MG63 (cell line): ENCODE measurements at regions not wholly inside any gene's neighbourhood (a gene's known extent, or its start where the extent isn't known, plus 50 kb on each side); places are given as distances from the start of the nearest gene placed in this dataset.
"Not testable (repeated sequence)": the region's sequence is repeated elsewhere in the genome, so short reads cannot be mapped to it uniquely, and the experiment has no call there.

Experiments
- DNase-seq: peaks from one replicate; pipeline ENCODE4 v3.0.0-alpha.2; 2020
- H3K27me3 ChIP-seq: fragments of 250-450 bp; sonication (Bioruptor Pico); 2 replicates; pipeline ENCODE4 v1.5.1; 2020; ENCODE audit warnings: mild to moderate bottlenecking, moderate library complexity
- H3K36me3 ChIP-seq: fragments of 250-450 bp; sonication (Bioruptor Pico); 2 replicates; pipeline ENCODE4 v1.5.1; 2020; ENCODE audit warnings: mild to moderate bottlenecking, moderate library complexity
- H3K4me3 ChIP-seq: fragments of 250-450 bp; sonication (Bioruptor Pico); 2 replicates; pipeline ENCODE4 v1.5.1; 2020; ENCODE audit warnings: mild to moderate bottlenecking, moderate library complexity
- H3K9me3 ChIP-seq: fragments of 250-450 bp; sonication (Bioruptor Pico); 2 replicates; pipeline ENCODE4 v1.5.1; 2020; ENCODE audit warnings: mild to moderate bottlenecking, moderate library complexity

- no peak for DNase-seq
- no peak overlapping the region for H3K4me3 ChIP-seq
- no peaks in the 10 kb centered on the region for H3K36me3 ChIP-seq
- no peaks in the 10 kb centered on the region for H3K27me3 ChIP-seq
- H3K9me3 ChIP-seq: no peaks in the 10 kb centered on the region
Observed at GRCh38 chr2:82230406-82230805, 1925.9 kb upstream of the LRRTM1 start.

GRCh38 chr2:82226441-82226840 is 1921.9 kb upstream of the LRRTM1 start:
- no peaks in the 10 kb centered on the region for H3K36me3 ChIP-seq
- no peaks in the 10 kb centered on the region for H3K27me3 ChIP-seq
- no peaks in the 10 kb centered on the region for H3K9me3 ChIP-seq
- no peak for DNase-seq
- H3K4me3 ChIP-seq: no peak overlapping the region

- Histone ChIP-seq H3K36me3 (no peaks in the 10 kb centered on the region), H3K9me3 (no peaks in the 10 kb centered on the region), H3K4me3 (no peak overlapping the region), H3K27me3 (no peaks in the 10 kb centered on the region)
- no peak for DNase-seq
Observed at GRCh38 chr2:82224301-82224940, 1919.9 kb upstream of the LRRTM1 start.

- no peaks in the 10 kb centered on the region for H3K9me3 ChIP-seq
- no peak for DNase-seq
- H3K27me3 ChIP-seq: no peaks in the 10 kb centered on the region
- no peaks in the 10 kb centered on the region for H3K36me3 ChIP-seq
- no peak overlapping the region for H3K4me3 ChIP-seq
Observed at GRCh38 chr2:82215212-82215611, 1910.7 kb upstream of the LRRTM1 start.

- H3K36me3 ChIP-seq: no peaks in the 10 kb centered on the region
- no peaks in the 10 kb centered on the region for H3K9me3 ChIP-seq
- no peaks in the 10 kb centered on the region for H3K27me3 ChIP-seq
- H3K4me3 ChIP-seq: no peak overlapping the region
- no peak for DNase-seq
Observed at GRCh38 chr2:82199493-82199852, 1894.9 kb upstream of the LRRTM1 start.

- no peaks in the 10 kb centered on the region for H3K36me3 ChIP-seq
- H3K4me3 ChIP-seq: no peak overlapping the region
- H3K27me3 ChIP-seq: no peaks in the 10 kb centered on the region
- DNase-seq: no peak
- H3K9me3 ChIP-seq: no peaks in the 10 kb centered on the region
Observed at GRCh38 chr2:82198809-82199492, 1894.4 kb upstream of the LRRTM1 start.

GRCh38 chr2:82182270-82182669 is 1877.7 kb upstream of the LRRTM1 start:
- Histone ChIP-seq H3K4me3 (no peak overlapping the region), H3K9me3 (no peaks in the 10 kb centered on the region), H3K27me3 (no peaks in the 10 kb centered on the region), H3K36me3 (no peaks in the 10 kb centered on the region)
- no peak for DNase-seq

GRCh38 chr2:82175210-82175609 is 1870.7 kb upstream of the LRRTM1 start:
- H3K36me3 ChIP-seq, DNase-seq: not testable (repeated sequence)

GRCh38 chr2:82172483-82172882 is 1867.9 kb upstream of the LRRTM1 start:
- no peak overlapping the region for H3K4me3 ChIP-seq
- DNase-seq: no peak
- H3K36me3 ChIP-seq: no peaks in the 10 kb centered on the region

More at GRCh38 chr2:82175210-82175609, 1870.7 kb upstream of the LRRTM1 start:
- not testable (repeated sequence) for H3K27me3 ChIP-seq, H3K4me3 ChIP-seq, H3K9me3 ChIP-seq

GRCh38 chr2:82169379-82169778 is 1864.8 kb upstream of the LRRTM1 start:
- H3K4me3 ChIP-seq: no peak overlapping the region
- no peaks in the 10 kb centered on the region for H3K36me3 ChIP-seq
- no peaks in the 10 kb centered on the region for H3K9me3 ChIP-seq
- DNase-seq: no peak
- no peaks in the 10 kb centered on the region for H3K27me3 ChIP-seq

More at GRCh38 chr2:82172483-82172882, 1867.9 kb upstream of the LRRTM1 start:
- no peaks in the 10 kb centered on the region for H3K9me3 ChIP-seq
- H3K27me3 ChIP-seq: no peaks in the 10 kb centered on the region

GRCh38 chr2:82165377-82165776 is 1860.8 kb upstream of the LRRTM1 start:
- no peaks in the 10 kb centered on the region for H3K27me3 ChIP-seq
- H3K9me3 ChIP-seq: no peaks in the 10 kb centered on the region
- no peaks in the 10 kb centered on the region for H3K36me3 ChIP-seq
- DNase-seq: no peak
- no peak overlapping the region for H3K4me3 ChIP-seq

- H3K4me3 ChIP-seq: no peak overlapping the region
- H3K27me3 ChIP-seq: no peaks in the 10 kb centered on the region
- H3K9me3 ChIP-seq: no peaks in the 10 kb centered on the region
- H3K36me3 ChIP-seq: no peaks in the 10 kb centered on the region
- DNase-seq: no peak
Observed at GRCh38 chr2:82158150-82158549, 1853.6 kb upstream of the LRRTM1 start.

- H3K4me3 ChIP-seq: no peak overlapping the region
- no peaks in the 10 kb centered on the region for H3K36me3 ChIP-seq
- H3K9me3 ChIP-seq: no peaks in the 10 kb centered on the region
- H3K27me3 ChIP-seq: no peaks in the 10 kb centered on the region
- no peak for DNase-seq
Observed at GRCh38 chr2:82155469-82155868, 1850.9 kb upstream of the LRRTM1 start.

- H3K9me3 ChIP-seq: no peaks in the 10 kb centered on the region
- H3K36me3 ChIP-seq: no peaks in the 10 kb centered on the region
- H3K4me3 ChIP-seq: no peak overlapping the region
- DNase-seq: no peak
- no peaks in the 10 kb centered on the region for H3K27me3 ChIP-seq
Observed at GRCh38 chr2:82143343-82143742, 1838.8 kb upstream of the LRRTM1 start.

GRCh38 chr2:82139979-82140611 is 1835.5 kb upstream of the LRRTM1 start:
- no peaks in the 10 kb centered on the region for H3K27me3 ChIP-seq
- H3K36me3 ChIP-seq: no peaks in the 10 kb centered on the region
- no peak overlapping the region for H3K4me3 ChIP-seq
- H3K9me3 ChIP-seq: no peaks in the 10 kb centered on the region
- no peak for DNase-seq

- H3K9me3 ChIP-seq: no peaks in the 10 kb centered on the region
- DNase-seq: no peak
- H3K4me3 ChIP-seq: no peak overlapping the region
- H3K36me3 ChIP-seq: no peaks in the 10 kb centered on the region
- no peaks in the 10 kb centered on the region for H3K27me3 ChIP-seq
Observed at GRCh38 chr2:82137441-82137840, 1832.9 kb upstream of the LRRTM1 start.

- no peaks in the 10 kb centered on the region for H3K27me3 ChIP-seq
- no peaks in the 10 kb centered on the region for H3K36me3 ChIP-seq
- H3K4me3 ChIP-seq: no peak overlapping the region
- no peaks in the 10 kb centered on the region for H3K9me3 ChIP-seq
- DNase-seq: no peak
Observed at GRCh38 chr2:82128051-82128450, 1823.5 kb upstream of the LRRTM1 start.

- Histone ChIP-seq H3K27me3 (no peaks in the 10 kb centered on the region), H3K36me3 (no peaks in the 10 kb centered on the region), H3K4me3 (no peak overlapping the region), H3K9me3 (no peaks in the 10 kb centered on the region)
- DNase-seq: peak; percentile 10
Observed at GRCh38 chr2:82124629-82125028, 1820.1 kb upstream of the LRRTM1 start.
